HTR-8/SVneo (cell line): ENCODE measurements at regions not wholly inside any gene's neighbourhood (a gene's known extent, or its start where the extent isn't known, plus 50 kb on each side); places are given as distances from the start of the nearest gene placed in this dataset.
"Not testable (repeated sequence)": the region's sequence is repeated elsewhere in the genome, so short reads cannot be mapped to it uniquely, and the experiment has no call there.

Source experiments
- DNase-seq: peaks from one replicate; pipeline ENCODE4 v3.0.0; 2011; ENCODE audit warnings: low spot score, mixed read lengths; ENCODE audit not compliant: insufficient read length
- FAIRE-seq: peaks from 2 replicates; lab custom pipeline; 2011; peaks lifted over from hg19 to GRCh38; lab: Jason Lieb, UNC

GRCh38 chr2:71927757-71928715 is 219.6 kb downstream of the CYP26B1 start:
- FAIRE-seq, result peak; percentile 70

GRCh38 chr2:71926876-71927756 is 220.5 kb downstream of the CYP26B1 start:
- FAIRE-seq, result no peak
- no peak for DNase-seq

More at GRCh38 chr2:71927757-71928715, 219.6 kb downstream of the CYP26B1 start:
- no peak for DNase-seq

GRCh38 chr2:71926089-71926447 is 221.6 kb downstream of the CYP26B1 start:
- DNase-seq (no peak), FAIRE-seq (no peak)

- FAIRE-seq, result peak; percentile 83
These were observed 222.2 kb downstream of the CYP26B1 start for GRCh38 chr2:71925268-71926088.

GRCh38 chr2:71923887-71924533 is 223.7 kb downstream of the CYP26B1 start:
- DNase-seq (peak; percentile 60), FAIRE-seq (peak; percentile 65)

More at GRCh38 chr2:71925268-71926088, 222.2 kb downstream of the CYP26B1 start:
- peak; percentile 75 for DNase-seq

- DNase-seq (no peak), FAIRE-seq (no peak)
These were observed 224.5 kb downstream of the CYP26B1 start for GRCh38 chr2:71923143-71923525.

- FAIRE-seq, result no peak
- DNase-seq, result no peak
These were observed 225.0 kb downstream of the CYP26B1 start for GRCh38 chr2:71922499-71923142.

GRCh38 chr2:71922091-71922490 is 225.6 kb downstream of the CYP26B1 start:
- FAIRE-seq, result no peak
- DNase-seq, result no peak

GRCh38 chr2:71920819-71921218 is 226.8 kb downstream of the CYP26B1 start:
- not testable (repeated sequence) for FAIRE-seq, DNase-seq

- FAIRE-seq (no peak), DNase-seq (no peak)
These were observed 228.0 kb downstream of the CYP26B1 start for GRCh38 chr2:71919708-71920107.

GRCh38 chr2:71910277-71910676 is 237.4 kb downstream of the CYP26B1 start:
- FAIRE-seq (no peak), DNase-seq (no peak)

GRCh38 chr2:71908798-71909197 is 238.9 kb downstream of the CYP26B1 start:
- DNase-seq (no peak), FAIRE-seq (no peak)

- DNase-seq (no peak), FAIRE-seq (no peak)
These were observed 240.2 kb downstream of the CYP26B1 start for GRCh38 chr2:71907503-71907902.

GRCh38 chr2:71906357-71906973 is 241.2 kb downstream of the CYP26B1 start:
- DNase-seq (no peak), FAIRE-seq (no peak)

- FAIRE-seq (no peak), DNase-seq (no peak)
These were observed 242.5 kb downstream of the CYP26B1 start for GRCh38 chr2:71905205-71905604.

- FAIRE-seq (no peak), DNase-seq (no peak)
These were observed 243.8 kb downstream of the CYP26B1 start for GRCh38 chr2:71903841-71904240.

- FAIRE-seq (no peak), DNase-seq (no peak)
These were observed 246.2 kb downstream of the CYP26B1 start for GRCh38 chr2:71901466-71901865.

GRCh38 chr2:71898851-71899681 is 248.6 kb downstream of the CYP26B1 start:
- FAIRE-seq (no peak), DNase-seq (no peak)
